ENCODE measurements at regions not wholly inside any gene's neighbourhood (a gene's known extent, or its start where the extent isn't known, plus 50 kb on each side); places are given as distances from the start of the nearest gene placed in this dataset.

GRCh38 chr17:37818689-37819088, 73.8 kb upstream of the HNF1B start:
- DNase-seq (ENCODE audit: low read depth, low spot score) (no peak), FAIRE-seq (no peak)
- Histone ChIP-seq H3K9me3 (replicated peaks; ENCODE audit: control insufficient read depth, insufficient read depth, low read length) (no peaks in the 10 kb centered on the region), H3K4me3 (replicated peaks in 1 of 3; ENCODE audit: insufficient read depth in 1 of 3, low read depth in 1 of 3, low read length in 3 of 3) (no peak overlapping the region), H4K20me1 (replicated peaks; ENCODE audit: control insufficient read depth, extremely low read depth, insufficient read depth, low read length) (no peaks in the 10 kb centered on the region), H3K9ac (replicated peaks; ENCODE audit: extremely low read depth, insufficient read depth, low read length) (no peak overlapping the region), H3K36me3 (ENCODE audit: control insufficient read depth in 2 of 2, extremely low read depth in 1 of 2, insufficient read depth in 2 of 2, low read length in 2 of 2) (no peaks in the 10 kb centered on the region), H3K9me1 (replicated peaks; ENCODE audit: control insufficient read depth, extremely low read depth, insufficient read depth, low read length) (no peaks in the 10 kb centered on the region), H2AFZ (ENCODE audit: low read depth, low read length) (no peak overlapping the region), H3K79me2 (ENCODE audit: control insufficient read depth, insufficient read depth, low read length) (no peaks in the 10 kb centered on the region), H3K4me1 (ENCODE audit: control insufficient read depth, extremely low read depth, insufficient read depth, low read length) (peaks cover 3% of the 10 kb centered on the region), H3K27ac (ENCODE audit: insufficient read depth, low read depth, low read length) (no peak overlapping the region), H3K27me3 (ENCODE audit: control insufficient read depth in 2 of 2, insufficient read depth in 2 of 2, low read length in 2 of 2) (peaks cover 9% of the 10 kb centered on the region in 2 experiments), H3K4me2 (ENCODE audit: insufficient read depth, low read length) (no peak overlapping the region)
- TF ChIP-seq EZH2 (IDR thresholded peaks at IDR 0.05; ENCODE audit: borderline replicate concordance, low read depth, low read length, severe bottlenecking) (no peak), POLR2AphosphoS5 (IDR thresholded peaks at IDR 0.05; ENCODE audit: insufficient read depth, low read depth, low read length) (no peak), POLR2A (IDR thresholded peaks at IDR 0.05; ENCODE audit: low read depth, low read length) (no peak)
- ChIA-PET POLR2A (no interaction called here), CTCF (interaction anchor here (4.5 kb wide), 1 partner anchor 168 kb away, joined by 78 read pairs; no protein-coding TSS in a partner anchor)
- no TSS peak for BruUV-seq (replicated peaks)
- dilution Hi-C loops (cut with MboI; ENCODE audit: extremely low pct_ligation_motif_present, low sequenced_read_pairs) (no loop called here), intact Hi-C loops (cut with micrococcal nuclease) (no loop called here)

DNA sequence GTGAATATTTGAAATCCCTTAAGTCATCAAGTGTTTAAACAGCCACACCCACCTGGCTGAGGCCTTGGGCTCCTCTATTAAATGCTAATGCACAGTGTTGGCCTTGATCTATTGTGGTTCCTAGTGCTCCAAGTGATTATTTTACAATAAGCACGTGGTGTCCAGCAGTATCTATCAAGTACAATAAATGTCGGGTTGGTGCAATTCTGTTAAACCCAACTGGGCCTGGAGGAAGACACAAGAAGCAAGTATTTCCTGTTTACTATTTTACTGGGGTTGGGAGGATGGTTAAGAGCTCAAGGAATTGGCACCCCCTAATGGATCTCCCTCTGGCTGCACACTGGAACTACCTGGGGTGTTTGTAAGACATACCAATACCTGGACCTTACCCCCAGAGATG, 72.1 kb upstream of the HNF1B start:
- no peak for TF ChIP-seq EZH2 (IDR thresholded peaks at IDR 0.05; ENCODE audit: borderline replicate concordance, low read depth, low read length, severe bottlenecking)
- TF ChIP-seq MYC (IDR thresholded peaks at IDR 0.05; ENCODE audit: low read depth, low read length) = no peak
- no peak for TF ChIP-seq CTCF (IDR thresholded peaks at IDR 0.05; ENCODE audit: extremely low read depth in 1 of 2, insufficient read depth in 1 of 2, low read depth in 1 of 2, low read length in 2 of 2)
- TF ChIP-seq, protein P1, sequence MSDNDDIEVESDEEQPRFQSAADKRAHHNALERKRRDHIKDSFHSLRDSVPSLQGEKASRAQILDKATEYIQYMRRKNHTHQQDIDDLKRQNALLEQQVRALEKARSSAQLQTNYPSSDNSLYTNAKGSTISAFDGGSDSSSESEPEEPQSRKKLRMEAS (IDR thresholded peaks at IDR 0.05; ENCODE audit: insufficient read depth, insufficient read length) = no peak
- TF ChIP-seq POLR2A (IDR thresholded peaks at IDR 0.05; ENCODE audit: low read depth, low read length) = no peak
- no peak for TF ChIP-seq GATA2 (IDR thresholded peaks at IDR 0.05; ENCODE audit: insufficient read depth, insufficient read length, low read depth, low read length)
- TF ChIP-seq JUN (IDR thresholded peaks at IDR 0.05; ENCODE audit: borderline replicate concordance, insufficient read depth, insufficient read length, low read depth) = no peak
- no peak for TF ChIP-seq POLR2AphosphoS5 (IDR thresholded peaks at IDR 0.05; ENCODE audit: insufficient read depth, low read depth, low read length)
- TF ChIP-seq FOS (IDR thresholded peaks at IDR 0.05; ENCODE audit: borderline replicate concordance, insufficient read depth, low read length) = no peak
- Histone ChIP-seq H3K36me3 (ENCODE audit: control insufficient read depth in 2 of 2, extremely low read depth in 1 of 2, insufficient read depth in 2 of 2, low read length in 2 of 2) (no peaks in the 10 kb centered on the region), H3K4me3 (replicated peaks in 1 of 3; ENCODE audit: insufficient read depth in 1 of 3, low read depth in 1 of 3, low read length in 3 of 3) (no peak overlapping the region), H3K27me3 (ENCODE audit: control insufficient read depth in 2 of 2, insufficient read depth in 2 of 2, low read length in 2 of 2) (peaks cover 16 to 17% of the 10 kb centered on the region in 2 experiments), H4K20me1 (replicated peaks; ENCODE audit: control insufficient read depth, extremely low read depth, insufficient read depth, low read length) (no peaks in the 10 kb centered on the region), H3K4me2 (ENCODE audit: insufficient read depth, low read length) (no peak overlapping the region), H3K79me2 (ENCODE audit: control insufficient read depth, insufficient read depth, low read length) (no peaks in the 10 kb centered on the region), H3K9ac (replicated peaks; ENCODE audit: extremely low read depth, insufficient read depth, low read length) (no peak overlapping the region), H3K4me1 (ENCODE audit: control insufficient read depth, extremely low read depth, insufficient read depth, low read length) (peaks cover 3% of the 10 kb centered on the region), H3K27ac (ENCODE audit: insufficient read depth, low read depth, low read length) (no peak overlapping the region), H2AFZ (ENCODE audit: low read depth, low read length) (no peak overlapping the region), H3K9me3 (replicated peaks; ENCODE audit: control insufficient read depth, insufficient read depth, low read length) (no peaks in the 10 kb centered on the region), H3K9me1 (replicated peaks; ENCODE audit: control insufficient read depth, extremely low read depth, insufficient read depth, low read length) (no peaks in the 10 kb centered on the region)
- dilution Hi-C loops (cut with MboI; ENCODE audit: extremely low pct_ligation_motif_present, low sequenced_read_pairs) (no loop called here), intact Hi-C loops (cut with micrococcal nuclease) (loop anchor here (1.0 kb wide), 3 partner anchors 116 to 290 kb away; no protein-coding TSS in a partner anchor)
- FAIRE-seq (no peak), DNase-seq (ENCODE audit: low read depth, low spot score) (no peak)
- POLR2A ChIA-PET = no interaction called here
- CTCF ChIA-PET = interaction anchor here (0.6 to 4.5 kb wide), 31 partner anchors 8 to 1214 kb away, joined by 3 to 78 read pairs (median 6); partner anchors contain the start of genes C17orf78 and SYNRG
- BruUV-seq (replicated peaks) = no TSS peak

Data from endothelial cell of umbilical vein (primary cell).